ENCODE measurements at regions not wholly inside any gene's neighbourhood (a gene's known extent, or its start where the extent isn't known, plus 50 kb on each side); places are given as distances from the start of the nearest gene placed in this dataset.

DNA sequence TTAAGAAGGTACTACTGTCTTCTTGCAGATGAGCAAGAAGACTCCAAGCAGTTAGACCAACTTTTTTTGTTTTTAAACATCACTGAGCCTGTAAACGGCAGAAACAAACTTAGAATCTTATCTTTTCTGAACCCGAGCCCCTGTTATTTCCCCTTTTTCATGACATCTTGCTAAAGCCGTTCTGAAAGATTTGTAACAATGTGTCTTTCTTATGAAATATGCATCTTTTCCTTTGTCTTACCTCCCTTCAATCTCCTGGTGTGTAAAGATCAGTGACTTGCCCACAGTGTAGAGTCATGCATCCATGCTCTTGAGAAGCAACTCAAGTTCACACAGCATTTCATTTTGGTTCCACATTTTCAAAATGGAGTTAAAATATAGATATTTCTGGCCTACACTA lies 288.8 kb upstream of the CELF4 start:
- SMC1A ChIA-PET (ENCODE audit: uncharacterized antibody, unreplicated experiment): no interaction called here

More for the DNA sequence above, 288.8 kb upstream of the CELF4 start:
- TF ChIP-seq SUPT20H (IDR thresholded peaks at IDR 0.05; ENCODE audit: borderline replicate concordance, control insufficient read depth, low read depth, low read length): no peak
- no peak for TF ChIP-seq EZH2 (IDR thresholded peaks at IDR 0.05; ENCODE audit: borderline replicate concordance, control insufficient read depth, low read depth, low read length)
- TF ChIP-seq RAD21 (IDR thresholded peaks at IDR 0.05; ENCODE audit: insufficient read depth, low read depth, low read length): no peak
- TF ChIP-seq ZSCAN29 (IDR thresholded peaks at IDR 0.05): no peak
- no peak for TF ChIP-seq NR2C1 (IDR thresholded peaks at IDR 0.05)
- TF ChIP-seq, protein P1, sequence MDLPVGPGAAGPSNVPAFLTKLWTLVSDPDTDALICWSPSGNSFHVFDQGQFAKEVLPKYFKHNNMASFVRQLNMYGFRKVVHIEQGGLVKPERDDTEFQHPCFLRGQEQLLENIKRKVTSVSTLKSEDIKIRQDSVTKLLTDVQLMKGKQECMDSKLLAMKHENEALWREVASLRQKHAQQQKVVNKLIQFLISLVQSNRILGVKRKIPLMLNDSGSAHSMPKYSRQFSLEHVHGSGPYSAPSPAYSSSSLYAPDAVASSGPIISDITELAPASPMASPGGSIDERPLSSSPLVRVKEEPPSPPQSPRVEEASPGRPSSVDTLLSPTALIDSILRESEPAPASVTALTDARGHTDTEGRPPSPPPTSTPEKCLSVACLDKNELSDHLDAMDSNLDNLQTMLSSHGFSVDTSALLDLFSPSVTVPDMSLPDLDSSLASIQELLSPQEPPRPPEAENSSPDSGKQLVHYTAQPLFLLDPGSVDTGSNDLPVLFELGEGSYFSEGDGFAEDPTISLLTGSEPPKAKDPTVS (IDR thresholded peaks at IDR 0.05; ENCODE audit: low read depth, low read length): no peak
- TF ChIP-seq, protein P2, sequence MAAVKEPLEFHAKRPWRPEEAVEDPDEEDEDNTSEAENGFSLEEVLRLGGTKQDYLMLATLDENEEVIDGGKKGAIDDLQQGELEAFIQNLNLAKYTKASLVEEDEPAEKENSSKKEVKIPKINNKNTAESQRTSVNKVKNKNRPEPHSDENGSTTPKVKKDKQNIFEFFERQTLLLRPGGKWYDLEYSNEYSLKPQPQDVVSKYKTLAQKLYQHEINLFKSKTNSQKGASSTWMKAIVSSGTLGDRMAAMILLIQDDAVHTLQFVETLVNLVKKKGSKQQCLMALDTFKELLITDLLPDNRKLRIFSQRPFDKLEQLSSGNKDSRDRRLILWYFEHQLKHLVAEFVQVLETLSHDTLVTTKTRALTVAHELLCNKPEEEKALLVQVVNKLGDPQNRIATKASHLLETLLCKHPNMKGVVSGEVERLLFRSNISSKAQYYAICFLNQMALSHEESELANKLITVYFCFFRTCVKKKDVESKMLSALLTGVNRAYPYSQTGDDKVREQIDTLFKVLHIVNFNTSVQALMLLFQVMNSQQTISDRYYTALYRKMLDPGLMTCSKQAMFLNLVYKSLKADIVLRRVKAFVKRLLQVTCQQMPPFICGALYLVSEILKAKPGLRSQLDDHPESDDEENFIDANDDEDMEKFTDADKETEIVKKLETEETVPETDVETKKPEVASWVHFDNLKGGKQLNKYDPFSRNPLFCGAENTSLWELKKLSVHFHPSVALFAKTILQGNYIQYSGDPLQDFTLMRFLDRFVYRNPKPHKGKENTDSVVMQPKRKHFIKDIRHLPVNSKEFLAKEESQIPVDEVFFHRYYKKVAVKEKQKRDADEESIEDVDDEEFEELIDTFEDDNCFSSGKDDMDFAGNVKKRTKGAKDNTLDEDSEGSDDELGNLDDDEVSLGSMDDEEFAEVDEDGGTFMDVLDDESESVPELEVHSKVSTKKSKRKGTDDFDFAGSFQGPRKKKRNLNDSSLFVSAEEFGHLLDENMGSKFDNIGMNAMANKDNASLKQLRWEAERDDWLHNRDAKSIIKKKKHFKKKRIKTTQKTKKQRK (IDR thresholded peaks at IDR 0.05; ENCODE audit: low read depth, low read length): no peak
- no peak for TF ChIP-seq MXI1 (IDR thresholded peaks at IDR 0.05; ENCODE audit: low read depth, low read length)
- TF ChIP-seq MYB (IDR thresholded peaks at IDR 0.05; ENCODE audit: borderline replicate concordance, low read depth, low read length): no peak
- TF ChIP-seq SMAD5 (IDR thresholded peaks at IDR 0.05; ENCODE audit: low read depth): no peak
- TF ChIP-seq SREBF1 (IDR thresholded peaks at IDR 0.05; ENCODE audit: low read length): no peak
- TF ChIP-seq TAF1 (IDR thresholded peaks at IDR 0.05; ENCODE audit: borderline replicate concordance, low read depth, low read length): no peak
- TF ChIP-seq TCF3 (IDR thresholded peaks at IDR 0.05; ENCODE audit: borderline replicate concordance, insufficient read depth, low read depth, low read length): no peak
- TF ChIP-seq, protein P3, sequence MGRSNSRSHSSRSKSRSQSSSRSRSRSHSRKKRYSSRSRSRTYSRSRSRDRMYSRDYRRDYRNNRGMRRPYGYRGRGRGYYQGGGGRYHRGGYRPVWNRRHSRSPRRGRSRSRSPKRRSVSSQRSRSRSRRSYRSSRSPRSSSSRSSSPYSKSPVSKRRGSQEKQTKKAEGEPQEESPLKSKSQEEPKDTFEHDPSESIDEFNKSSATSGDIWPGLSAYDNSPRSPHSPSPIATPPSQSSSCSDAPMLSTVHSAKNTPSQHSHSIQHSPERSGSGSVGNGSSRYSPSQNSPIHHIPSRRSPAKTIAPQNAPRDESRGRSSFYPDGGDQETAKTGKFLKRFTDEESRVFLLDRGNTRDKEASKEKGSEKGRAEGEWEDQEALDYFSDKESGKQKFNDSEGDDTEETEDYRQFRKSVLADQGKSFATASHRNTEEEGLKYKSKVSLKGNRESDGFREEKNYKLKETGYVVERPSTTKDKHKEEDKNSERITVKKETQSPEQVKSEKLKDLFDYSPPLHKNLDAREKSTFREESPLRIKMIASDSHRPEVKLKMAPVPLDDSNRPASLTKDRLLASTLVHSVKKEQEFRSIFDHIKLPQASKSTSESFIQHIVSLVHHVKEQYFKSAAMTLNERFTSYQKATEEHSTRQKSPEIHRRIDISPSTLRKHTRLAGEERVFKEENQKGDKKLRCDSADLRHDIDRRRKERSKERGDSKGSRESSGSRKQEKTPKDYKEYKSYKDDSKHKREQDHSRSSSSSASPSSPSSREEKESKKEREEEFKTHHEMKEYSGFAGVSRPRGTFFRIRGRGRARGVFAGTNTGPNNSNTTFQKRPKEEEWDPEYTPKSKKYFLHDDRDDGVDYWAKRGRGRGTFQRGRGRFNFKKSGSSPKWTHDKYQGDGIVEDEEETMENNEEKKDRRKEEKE (IDR thresholded peaks at IDR 0.05): no peak
- CTCF ChIA-PET: no interaction called here
- H3K9ac ChIP-seq (ENCODE audit: control insufficient read depth, insufficient read depth, low read length): no peak overlapping the region
- no peak overlapping the region for H3K4me3 ChIP-seq
- H3K27me3 ChIP-seq (replicated peaks in 1 of 2; ENCODE audit: control insufficient read depth in 2 of 2, insufficient read depth in 2 of 2, low read length in 1 of 2): no peaks in the 10 kb centered on the region
- no peaks in the 10 kb centered on the region for H3K4me1 ChIP-seq (ENCODE audit: control insufficient read depth, insufficient read depth, low read length)
- no peaks in the 10 kb centered on the region for H3K9me3 ChIP-seq (replicated peaks; ENCODE audit: control insufficient read depth, insufficient read depth, low read length)
- H3K79me2 ChIP-seq (ENCODE audit: control insufficient read depth, insufficient read depth, low read length): no peaks in the 10 kb centered on the region
- WGBS (ENCODE audit: insufficient coverage, insufficient replicate concordance, low lambda C conversion rate, missing lambda C conversion rate): 3% methylated on average over 3 of the region's 3 CpGs
- H3K27ac ChIP-seq (ENCODE audit: control insufficient read depth, insufficient read depth): no peak overlapping the region
- H3K36me3 ChIP-seq (ENCODE audit: control insufficient read depth in 2 of 2, insufficient read depth in 2 of 2, low read length in 1 of 2): no peaks in the 10 kb centered on the region
- no peak for DNase-seq (ENCODE audit: low read depth, low spot score)
- FAIRE-seq: no peak
- no peak for ATAC-seq
- POLR2A ChIA-PET: no interaction called here
- no peaks in the 10 kb centered on the region for H4K20me1 ChIP-seq (ENCODE audit: control insufficient read depth, insufficient read depth)
- H3K4me2 ChIP-seq (ENCODE audit: control insufficient read depth, insufficient read depth): no peak overlapping the region
- BruUV-seq (replicated peaks): no TSS peak
- RAD21 ChIA-PET (ENCODE audit: unreplicated experiment): no interaction called here
- in situ Hi-C loops (cut with MboI) (no loop called here), intact Hi-C loops (cut with micrococcal nuclease; ENCODE audit: unreplicated experiment) (no loop called here)
- no peak overlapping the region for H2AFZ ChIP-seq (ENCODE audit: control insufficient read depth, low read depth, low read length)

All from GM12878 (cell line).